ENCODE measurements at regions not wholly inside any gene's neighbourhood (a gene's known extent, or its start where the extent isn't known, plus 50 kb on each side); places are given as distances from the start of the nearest gene placed in this dataset.

DNA sequence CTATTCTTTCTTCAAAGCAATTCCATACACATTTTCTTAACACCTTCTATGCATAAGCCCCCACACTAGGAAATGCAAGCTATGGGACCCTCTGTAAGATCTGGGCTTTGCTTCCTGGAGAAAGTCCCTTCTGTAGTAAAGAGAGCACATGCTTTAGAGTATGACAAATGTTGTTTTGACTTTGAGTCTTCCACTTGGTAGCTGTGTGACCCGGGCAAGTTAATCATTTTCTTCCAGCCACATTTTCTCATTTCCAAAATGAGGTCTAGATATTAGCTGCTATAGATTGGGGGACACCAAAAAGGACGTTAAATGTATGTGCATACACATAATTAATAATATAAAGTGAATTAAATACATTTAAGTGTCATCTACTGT, 334.0 kb downstream of the NFIB start (continued):
- TF ChIP-seq, protein P1, sequence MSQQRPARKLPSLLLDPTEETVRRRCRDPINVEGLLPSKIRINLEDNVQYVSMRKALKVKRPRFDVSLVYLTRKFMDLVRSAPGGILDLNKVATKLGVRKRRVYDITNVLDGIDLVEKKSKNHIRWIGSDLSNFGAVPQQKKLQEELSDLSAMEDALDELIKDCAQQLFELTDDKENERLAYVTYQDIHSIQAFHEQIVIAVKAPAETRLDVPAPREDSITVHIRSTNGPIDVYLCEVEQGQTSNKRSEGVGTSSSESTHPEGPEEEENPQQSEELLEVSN (IDR thresholded peaks at IDR 0.05; ENCODE audit: borderline replicate concordance in 1 of 2, extremely low read depth in 1 of 2, insufficient read depth in 1 of 2, insufficient read length in 1 of 2, low read depth in 1 of 2, low read length in 1 of 2, poor library complexity in 1 of 2, severe bottlenecking in 1 of 2), result no peak
- TF ChIP-seq HSF4 (CRISPR knock-in tag; IDR thresholded peaks at IDR 0.05; ENCODE audit: borderline replicate concordance), result no peak
- no peak for TF ChIP-seq ATF1 (CRISPR knock-in tag; IDR thresholded peaks at IDR 0.05)
- TF ChIP-seq ATF1 (tag; IDR thresholded peaks at IDR 0.05), result no peak
- no peak for TF ChIP-seq ZNF436 (CRISPR knock-in tag; IDR thresholded peaks at IDR 0.05)
- TF ChIP-seq, protein P2, sequence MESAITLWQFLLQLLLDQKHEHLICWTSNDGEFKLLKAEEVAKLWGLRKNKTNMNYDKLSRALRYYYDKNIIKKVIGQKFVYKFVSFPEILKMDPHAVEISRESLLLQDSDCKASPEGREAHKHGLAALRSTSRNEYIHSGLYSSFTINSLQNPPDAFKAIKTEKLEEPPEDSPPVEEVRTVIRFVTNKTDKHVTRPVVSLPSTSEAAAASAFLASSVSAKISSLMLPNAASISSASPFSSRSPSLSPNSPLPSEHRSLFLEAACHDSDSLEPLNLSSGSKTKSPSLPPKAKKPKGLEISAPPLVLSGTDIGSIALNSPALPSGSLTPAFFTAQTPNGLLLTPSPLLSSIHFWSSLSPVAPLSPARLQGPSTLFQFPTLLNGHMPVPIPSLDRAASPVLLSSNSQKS (CRISPR knock-in tag; IDR thresholded peaks at IDR 0.05), result no peak
- no peak for TF ChIP-seq SPI1 (IDR thresholded peaks at IDR 0.05; ENCODE audit: borderline replicate concordance, low read depth, low read length)
- TF ChIP-seq, protein P3, sequence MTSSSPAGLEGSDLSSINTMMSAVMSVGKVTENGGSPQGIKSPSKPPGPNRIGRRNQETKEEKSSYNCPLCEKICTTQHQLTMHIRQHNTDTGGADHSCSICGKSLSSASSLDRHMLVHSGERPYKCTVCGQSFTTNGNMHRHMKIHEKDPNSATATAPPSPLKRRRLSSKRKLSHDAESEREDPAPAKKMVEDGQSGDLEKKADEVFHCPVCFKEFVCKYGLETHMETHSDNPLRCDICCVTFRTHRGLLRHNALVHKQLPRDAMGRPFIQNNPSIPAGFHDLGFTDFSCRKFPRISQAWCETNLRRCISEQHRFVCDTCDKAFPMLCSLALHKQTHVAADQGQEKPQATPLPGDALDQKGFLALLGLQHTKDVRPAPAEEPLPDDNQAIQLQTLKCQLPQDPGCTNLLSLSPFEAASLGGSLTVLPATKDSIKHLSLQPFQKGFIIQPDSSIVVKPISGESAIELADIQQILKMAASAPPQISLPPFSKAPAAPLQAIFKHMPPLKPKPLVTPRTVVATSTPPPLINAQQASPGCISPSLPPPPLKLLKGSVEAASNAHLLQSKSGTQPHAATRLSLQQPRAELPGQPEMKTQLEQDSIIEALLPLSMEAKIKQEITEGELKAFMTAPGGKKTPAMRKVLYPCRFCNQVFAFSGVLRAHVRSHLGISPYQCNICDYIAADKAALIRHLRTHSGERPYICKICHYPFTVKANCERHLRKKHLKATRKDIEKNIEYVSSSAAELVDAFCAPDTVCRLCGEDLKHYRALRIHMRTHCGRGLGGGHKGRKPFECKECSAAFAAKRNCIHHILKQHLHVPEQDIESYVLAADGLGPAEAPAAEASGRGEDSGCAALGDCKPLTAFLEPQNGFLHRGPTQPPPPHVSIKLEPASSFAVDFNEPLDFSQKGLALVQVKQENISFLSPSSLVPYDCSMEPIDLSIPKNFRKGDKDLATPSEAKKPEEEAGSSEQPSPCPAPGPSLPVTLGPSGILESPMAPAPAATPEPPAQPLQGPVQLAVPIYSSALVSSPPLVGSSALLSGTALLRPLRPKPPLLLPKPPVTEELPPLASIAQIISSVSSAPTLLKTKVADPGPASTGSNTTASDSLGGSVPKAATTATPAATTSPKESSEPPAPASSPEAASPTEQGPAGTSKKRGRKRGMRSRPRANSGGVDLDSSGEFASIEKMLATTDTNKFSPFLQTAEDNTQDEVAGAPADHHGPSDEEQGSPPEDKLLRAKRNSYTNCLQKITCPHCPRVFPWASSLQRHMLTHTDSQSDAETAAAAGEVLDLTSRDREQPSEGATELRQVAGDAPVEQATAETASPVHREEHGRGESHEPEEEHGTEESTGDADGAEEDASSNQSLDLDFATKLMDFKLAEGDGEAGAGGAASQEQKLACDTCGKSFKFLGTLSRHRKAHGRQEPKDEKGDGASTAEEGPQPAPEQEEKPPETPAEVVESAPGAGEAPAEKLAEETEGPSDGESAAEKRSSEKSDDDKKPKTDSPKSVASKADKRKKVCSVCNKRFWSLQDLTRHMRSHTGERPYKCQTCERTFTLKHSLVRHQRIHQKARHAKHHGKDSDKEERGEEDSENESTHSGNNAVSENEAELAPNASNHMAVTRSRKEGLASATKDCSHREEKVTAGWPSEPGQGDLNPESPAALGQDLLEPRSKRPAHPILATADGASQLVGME (CRISPR knock-in tag; IDR thresholded peaks at IDR 0.05), result no peak
- no peak for TF ChIP-seq FOXM1 (IDR thresholded peaks at IDR 0.05; ENCODE audit: low read depth)
- no peak for TF ChIP-seq FOXM1 (CRISPR knock-in tag; IDR thresholded peaks at IDR 0.05; ENCODE audit: low read depth)
- no peak for TF ChIP-seq BCOR (IDR thresholded peaks at IDR 0.05)
- TF ChIP-seq, protein P4, sequence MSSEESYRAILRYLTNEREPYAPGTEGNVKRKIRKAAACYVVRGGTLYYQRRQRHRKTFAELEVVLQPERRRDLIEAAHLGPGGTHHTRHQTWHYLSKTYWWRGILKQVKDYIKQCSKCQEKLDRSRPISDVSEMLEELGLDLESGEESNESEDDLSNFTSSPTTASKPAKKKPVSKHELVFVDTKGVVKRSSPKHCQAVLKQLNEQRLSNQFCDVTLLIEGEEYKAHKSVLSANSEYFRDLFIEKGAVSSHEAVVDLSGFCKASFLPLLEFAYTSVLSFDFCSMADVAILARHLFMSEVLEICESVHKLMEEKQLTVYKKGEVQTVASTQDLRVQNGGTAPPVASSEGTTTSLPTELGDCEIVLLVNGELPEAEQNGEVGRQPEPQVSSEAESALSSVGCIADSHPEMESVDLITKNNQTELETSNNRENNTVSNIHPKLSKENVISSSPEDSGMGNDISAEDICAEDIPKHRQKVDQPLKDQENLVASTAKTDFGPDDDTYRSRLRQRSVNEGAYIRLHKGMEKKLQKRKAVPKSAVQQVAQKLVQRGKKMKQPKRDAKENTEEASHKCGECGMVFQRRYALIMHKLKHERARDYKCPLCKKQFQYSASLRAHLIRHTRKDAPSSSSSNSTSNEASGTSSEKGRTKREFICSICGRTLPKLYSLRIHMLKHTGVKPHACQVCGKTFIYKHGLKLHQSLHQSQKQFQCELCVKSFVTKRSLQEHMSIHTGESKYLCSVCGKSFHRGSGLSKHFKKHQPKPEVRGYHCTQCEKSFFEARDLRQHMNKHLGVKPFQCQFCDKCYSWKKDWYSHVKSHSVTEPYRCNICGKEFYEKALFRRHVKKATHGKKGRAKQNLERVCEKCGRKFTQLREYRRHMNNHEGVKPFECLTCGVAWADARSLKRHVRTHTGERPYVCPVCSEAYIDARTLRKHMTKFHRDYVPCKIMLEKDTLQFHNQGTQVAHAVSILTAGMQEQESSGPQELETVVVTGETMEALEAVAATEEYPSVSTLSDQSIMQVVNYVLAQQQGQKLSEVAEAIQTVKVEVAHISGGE (CRISPR knock-in tag; IDR thresholded peaks at IDR 0.05), result no peak
- no peak for TF ChIP-seq CTBP1 (IDR thresholded peaks at IDR 0.05; ENCODE audit: borderline replicate concordance)
- TF ChIP-seq SNIP1 (IDR thresholded peaks at IDR 0.05; ENCODE audit: low read depth), result no peak

Data from K562 (cell line).